T-helper 2 cell (primary cell): ENCODE measurements at regions not wholly inside any gene's neighbourhood (a gene's known extent, or its start where the extent isn't known, plus 50 kb on each side); places are given as distances from the start of the nearest gene placed in this dataset.
"Not testable (repeated sequence)": the region's sequence is repeated elsewhere in the genome, so short reads cannot be mapped to it uniquely, and the experiment has no call there.

Source experiments
- DNase-seq, 5 experiments: peaks; one replicate each; pipeline versions ENCODE4 v3.0.0 to v3.0.0-alpha.2; 2012 to 2022

DNA sequence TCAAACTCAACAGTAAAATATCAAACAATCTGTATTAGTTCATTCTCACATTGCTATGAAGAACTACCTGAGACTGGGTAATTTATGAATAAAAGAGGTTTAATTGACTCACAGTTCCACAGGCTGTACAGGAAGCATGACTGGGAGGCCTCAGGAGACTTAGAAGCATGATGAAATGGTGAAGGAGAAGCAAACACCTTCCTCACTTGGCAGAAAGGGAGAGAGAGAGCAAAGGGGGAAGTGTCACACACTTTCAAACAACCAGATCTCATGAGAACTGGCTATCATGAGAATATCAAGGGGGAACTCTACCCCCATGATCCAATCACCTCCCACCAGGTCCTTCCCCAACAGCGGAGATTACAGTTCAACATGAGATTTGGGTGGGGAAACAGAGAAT lies 198.5 kb upstream of the CRIM1 start:
- not testable (repeated sequence) for DNase-seq

DNA sequence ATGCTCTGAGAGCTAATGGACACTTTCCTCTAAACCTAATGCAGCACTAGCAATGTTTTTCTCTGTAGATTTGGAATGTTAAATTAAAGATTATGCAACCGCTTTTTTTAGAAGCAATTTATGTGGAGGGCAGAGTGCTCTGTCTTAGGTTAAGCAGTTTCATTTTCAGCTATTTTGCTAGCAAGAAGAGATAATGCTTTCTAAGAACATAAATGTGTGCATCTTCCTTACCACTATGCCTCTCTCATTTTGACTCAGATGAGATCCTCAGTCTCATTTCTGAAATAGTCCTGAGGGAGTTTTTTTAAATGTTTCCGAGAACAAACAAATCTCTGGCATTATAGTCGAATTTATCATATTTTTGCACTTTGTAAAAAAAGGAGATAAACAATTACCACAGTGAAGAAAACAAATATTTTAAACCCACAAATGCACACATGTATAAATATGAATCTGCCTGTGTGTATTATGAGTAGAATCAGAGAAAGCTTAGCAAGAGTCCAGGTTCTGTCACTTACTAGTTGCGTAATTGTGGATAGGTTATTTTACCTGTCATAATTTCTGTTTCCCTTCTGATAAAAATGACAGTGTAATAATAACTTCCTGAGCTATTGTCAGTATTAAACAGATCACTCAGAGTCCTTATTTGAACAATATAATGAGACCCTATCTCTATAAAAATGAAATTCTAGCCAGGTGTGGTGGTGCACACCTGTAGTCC lies 207.7 kb upstream of the CRIM1 start:
- DNase-seq: peak in 1 of 5 experiments; percentile 77

DNA sequence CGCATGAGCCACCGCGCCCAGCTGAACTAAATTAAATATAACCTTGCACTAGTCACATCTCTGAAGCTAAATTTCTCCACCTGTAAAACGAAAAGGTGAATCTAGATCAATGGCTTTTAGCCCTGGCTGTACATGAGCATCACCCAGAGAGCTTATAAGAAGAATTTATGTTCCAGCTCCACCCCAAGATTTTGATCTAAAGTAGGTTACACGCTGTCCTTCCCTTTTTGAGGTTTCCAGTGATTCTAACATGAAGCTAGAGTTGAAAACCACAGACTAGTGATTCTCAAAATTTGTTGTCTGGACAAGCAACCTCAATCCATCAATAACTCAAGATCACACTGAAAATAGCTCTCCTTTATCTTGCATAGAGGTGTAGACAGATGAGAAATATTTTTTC lies 208.8 kb upstream of the CRIM1 start:
- peak in 1 of 5 experiments; percentile 27 for DNase-seq

DNA sequence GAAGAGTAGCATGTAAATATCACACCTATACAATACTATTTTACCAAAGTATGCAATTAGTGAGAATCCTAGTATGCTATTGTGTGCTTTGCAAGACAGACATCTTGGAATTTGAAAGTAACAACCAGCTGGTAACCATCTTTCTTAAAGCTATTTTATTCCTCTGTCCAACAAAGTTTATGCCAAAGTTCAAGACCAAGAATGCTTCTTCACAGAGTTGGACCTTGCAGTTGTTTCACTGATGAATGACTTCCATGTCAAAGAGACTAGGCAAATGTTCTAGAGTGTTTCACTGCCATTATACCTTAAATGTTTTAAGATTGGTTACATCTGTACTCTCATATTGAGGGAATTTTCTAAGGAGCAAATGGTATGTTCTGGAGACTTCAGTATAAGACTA lies 215.2 kb upstream of the CRIM1 start:
- no peak for DNase-seq

DNA sequence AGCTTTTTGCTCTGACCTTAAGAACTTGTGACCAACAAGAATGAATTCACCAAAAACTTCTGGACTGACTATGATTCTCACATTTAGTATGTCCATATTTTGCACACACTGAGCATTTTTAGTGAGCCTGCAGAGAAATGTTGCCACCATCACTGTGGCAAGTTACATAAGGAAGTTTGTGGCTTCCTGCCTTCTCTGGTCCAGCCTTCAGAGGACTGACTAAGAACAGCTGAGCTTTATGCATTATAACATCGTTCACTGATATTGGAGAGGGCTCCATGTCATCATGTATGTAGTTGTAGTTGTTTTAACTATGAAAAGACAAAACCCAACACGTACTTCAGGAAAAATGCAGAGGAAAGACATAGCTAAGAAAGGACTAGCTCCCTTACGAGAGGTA lies 218.0 kb upstream of the CRIM1 start:
- peak in 1 of 5 experiments; percentile 12 for DNase-seq

DNA sequence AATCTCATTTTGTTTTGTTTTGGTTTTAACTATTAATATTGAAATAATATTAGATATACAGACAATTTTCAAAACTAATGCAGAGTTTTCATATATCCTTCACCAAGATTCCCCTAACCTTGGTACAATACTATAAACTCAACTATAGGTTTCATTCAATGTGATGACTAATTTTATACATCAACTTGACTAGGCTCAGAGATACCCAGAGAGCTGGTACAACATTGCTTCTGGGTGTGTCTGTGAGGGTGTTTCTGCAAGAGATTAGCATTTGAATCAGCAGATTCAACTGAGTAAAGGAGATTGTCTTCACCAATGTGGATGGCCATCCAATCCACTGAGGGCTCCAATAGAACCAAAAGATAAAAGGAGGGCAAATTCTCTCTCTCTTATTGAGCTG lies 221.3 kb upstream of the CRIM1 start:
- DNase-seq: no peak

DNA sequence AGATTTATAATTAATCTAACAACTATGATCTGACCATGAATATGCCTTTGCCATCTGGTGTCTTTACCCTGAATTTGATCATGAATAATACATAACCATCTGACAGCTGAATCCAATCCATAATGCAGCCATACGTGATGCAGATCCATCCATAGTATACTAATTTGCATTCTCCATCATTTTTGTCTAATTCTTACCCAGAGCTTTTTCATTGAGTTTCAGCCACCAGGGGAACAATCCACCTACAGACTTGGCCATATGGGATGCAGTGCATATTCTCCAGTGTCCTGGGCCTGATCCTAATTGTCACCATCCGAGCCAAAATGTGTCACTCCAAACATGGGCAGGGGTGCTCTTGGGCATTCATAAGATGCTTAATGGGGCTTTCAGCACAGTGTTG lies 227.2 kb upstream of the CRIM1 start:
- DNase-seq: no peak

DNA sequence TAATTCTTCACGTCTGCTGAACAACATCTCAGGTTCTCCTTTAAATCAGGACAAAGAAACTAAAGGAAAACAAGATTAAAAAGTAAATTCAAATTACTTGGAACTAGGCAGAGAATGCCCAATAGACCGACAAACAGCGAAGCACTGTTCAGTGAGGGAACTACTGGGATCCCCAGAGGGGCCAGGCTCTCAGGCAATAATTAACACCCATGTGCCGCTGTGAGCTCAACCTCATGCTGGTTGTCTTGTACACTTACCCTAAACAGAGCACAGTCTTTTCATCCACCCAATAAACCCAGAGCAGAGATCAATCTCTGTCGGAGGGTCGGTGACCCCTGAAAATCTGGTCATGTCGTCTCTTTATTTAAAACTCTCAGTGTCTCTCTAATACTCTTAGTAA lies 229.9 kb upstream of the CRIM1 start:
- no peak for DNase-seq

DNA sequence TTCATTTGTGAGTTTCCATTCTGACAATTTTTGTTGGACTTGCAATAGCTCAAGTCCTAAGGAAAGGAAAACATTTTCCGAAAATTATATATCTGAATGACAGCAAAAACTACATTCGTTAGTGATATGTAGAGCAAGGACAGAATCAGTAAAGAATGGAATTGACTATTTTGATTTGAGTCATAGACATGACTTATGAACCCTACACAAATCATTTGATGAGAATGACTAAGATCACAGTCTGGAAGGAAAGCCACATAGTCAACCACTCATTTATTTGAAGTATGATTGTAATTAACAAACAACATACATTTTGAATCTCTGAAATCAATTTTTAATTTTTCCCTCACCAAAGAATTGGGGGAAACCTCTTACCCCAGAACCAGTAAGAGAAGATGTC lies 231.6 kb upstream of the CRIM1 start:
- peak in 1 of 5 experiments; percentile 5 for DNase-seq

DNA sequence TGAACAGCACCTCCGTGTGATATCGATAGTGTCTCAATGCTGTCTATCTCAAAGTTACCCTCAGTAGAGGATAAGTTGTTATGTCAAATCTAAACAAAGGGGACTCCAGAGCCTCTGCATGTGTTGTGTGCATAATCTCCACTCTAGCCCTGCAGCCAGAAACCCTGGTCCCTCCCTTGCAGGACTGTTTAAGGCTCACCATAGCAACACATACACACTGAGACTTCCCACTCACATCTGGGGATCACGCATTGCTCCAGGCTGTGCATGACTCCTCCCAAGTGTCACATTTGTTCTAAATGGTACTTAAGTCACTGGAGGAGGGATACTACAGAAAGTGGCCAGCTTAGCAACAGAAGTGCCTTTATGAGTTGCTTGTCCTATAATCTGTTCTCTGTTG lies 258.6 kb upstream of the CRIM1 start:
- no peak for DNase-seq

DNA sequence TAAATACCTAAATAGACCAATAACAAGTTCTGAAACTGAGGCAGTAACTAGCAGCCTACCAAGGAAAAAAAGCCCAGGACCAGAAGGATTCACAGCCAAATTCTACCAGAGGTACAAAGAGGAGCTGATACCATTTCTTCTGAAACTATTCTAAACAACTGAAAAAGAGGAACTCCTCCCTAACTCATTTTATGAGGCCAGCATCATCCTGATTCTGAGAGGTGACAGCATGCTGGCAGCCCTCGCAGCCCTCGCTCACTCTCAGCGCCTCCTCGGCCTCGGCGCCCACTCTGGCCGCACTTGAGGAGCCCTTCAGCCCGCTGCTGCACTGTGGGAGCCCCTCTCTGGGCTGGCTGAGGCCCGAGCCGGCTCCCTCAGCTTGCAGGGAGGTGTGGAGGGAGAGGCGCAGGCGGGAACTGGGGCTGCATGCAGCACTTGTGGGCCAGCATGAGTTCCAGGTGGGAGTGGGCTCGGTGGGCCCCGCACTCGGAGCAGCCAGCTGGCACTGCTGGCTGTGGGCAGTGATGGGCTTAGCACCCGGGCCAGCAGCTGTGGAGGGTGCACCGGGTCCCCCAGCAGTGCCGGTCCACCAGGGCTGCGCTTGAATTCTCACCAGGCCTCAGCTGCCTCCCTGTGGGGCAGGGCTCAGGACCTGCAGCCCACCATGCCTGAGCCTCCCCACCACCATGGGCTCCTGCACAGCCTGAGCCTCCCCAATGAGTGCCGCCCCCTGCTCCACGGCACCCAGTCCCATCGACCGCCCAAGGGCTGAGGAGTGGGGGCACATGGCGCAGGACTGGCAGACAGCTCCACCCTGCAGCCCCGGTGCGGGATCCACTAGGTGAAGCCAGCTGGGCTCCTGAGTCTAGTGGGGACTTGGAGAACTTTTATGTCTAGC lies 263.5 kb upstream of the CRIM1 start:
- peak in 1 of 5 experiments; percentile 7 for DNase-seq

DNA sequence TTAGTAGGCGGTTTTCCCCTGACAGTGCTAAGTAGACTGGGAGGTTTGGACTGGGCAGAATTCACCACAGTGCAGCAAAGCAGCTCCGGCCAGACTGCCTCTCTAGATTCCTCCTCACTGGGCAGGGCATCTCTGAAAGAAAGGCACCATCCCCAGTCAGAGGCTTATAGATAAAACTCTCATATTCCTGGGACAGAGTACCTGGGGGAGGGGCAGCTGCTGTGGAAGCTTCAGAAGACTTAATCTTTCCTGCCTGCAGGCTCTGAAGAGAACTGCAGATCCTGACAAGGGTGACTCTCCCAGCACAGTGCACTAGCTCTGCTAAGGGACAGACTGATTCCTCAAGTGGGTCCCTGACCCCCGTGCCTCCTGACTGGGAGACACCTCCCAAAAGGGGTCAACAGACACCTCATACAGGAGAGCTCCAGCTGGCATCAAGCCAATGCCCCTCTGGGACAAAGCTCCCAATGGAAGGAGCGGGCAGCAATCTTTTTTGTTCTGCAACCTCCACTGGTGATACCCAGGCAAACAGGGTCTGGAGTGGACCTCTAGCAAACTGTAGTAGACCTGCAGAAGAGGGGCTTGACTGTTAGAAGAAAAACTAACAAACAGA lies 266.8 kb upstream of the CRIM1 start:
- DNase-seq: no peak

DNA sequence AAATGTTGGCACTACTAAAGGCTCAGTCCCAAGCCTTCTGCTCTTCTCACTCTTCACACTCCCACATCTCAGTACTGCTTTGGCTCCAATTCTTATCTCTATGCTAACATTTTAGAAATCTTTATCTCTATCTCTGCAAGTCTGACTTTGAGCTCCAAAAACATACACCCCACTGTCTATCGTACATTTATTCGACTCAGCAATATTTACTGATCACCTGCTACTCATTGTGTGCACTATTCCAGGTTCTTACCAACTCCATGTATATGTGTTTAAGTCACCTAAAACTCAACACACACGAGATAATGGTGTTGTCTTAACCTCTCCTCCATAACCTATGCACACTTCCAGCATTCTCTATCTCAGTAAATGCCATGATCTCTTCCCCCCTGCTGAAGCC lies 268.2 kb upstream of the CRIM1 start:
- DNase-seq: no peak

DNA sequence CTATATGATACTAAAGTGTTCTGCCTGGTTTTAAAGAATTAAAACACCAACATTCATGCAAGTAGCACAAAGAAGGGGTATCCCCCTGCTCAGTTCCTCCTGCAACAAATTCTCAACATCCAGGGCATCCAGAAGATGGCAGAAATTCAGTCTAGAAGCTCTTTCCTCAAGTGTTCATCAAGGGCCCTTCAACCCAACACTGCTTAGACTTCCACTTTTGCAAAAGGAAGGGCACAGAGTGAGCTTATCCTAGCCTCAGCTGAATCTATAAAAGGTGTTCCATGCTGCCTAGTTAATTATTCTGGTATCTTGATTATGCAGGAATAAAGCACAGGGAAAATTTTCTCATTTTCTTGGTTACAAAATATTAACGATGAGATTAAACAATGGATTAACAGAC lies 275.8 kb upstream of the CRIM1 start:
- DNase-seq: no peak

DNA sequence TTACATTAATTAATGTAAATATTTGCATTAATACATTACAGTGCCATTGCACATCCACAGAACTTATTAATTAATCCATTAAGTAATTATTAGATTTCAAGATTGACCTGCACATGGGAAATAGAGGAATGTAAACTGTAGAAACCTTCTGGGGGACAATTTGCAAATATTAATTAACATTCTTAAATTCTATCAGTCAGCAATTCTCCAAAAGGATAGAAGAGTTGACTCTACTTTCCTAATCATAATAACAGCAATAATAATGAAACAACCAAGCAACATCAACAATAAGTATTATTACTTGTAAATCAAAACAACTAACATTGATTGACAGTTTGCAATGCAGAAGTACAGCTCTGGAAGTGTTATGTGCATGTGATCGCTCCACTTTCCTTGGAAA lies 281.6 kb upstream of the CRIM1 start:
- no peak for DNase-seq

DNA sequence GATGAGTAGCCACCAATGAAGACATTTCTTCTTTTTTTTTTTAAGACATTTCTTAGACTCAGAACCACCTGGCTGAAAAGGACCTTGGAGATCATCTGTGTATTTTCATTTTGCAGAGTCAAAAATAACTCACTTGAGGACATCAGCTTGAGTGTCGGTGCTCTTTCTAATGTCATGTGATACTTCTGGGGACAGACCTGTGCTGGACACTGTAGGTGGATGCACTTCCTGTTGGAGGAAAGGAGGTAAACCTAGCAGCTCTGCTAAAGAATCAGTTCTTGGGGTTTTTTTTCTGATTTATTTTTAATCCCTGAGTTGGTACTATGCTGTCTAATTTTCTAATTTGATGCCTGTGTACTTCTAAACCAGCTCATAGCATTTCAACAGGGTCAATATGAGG lies 283.9 kb upstream of the CRIM1 start:
- no peak for DNase-seq

DNA sequence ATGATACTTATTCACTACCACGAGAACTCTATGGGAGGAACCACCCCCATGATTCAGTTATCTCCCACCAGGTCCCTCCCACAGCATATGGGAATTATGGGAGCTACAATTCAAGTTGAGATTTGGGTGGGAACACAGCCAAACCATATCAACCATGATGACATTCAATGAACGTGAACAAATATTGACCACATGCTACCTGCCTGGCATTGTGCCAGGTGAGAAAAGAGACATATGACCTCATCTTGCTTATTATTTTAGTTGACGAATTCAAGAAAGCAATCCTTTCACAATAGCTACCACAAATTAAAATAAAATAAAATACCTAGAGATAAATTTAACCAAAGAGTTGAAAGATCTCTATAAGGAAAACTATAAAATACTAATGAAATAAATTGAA lies 286.5 kb upstream of the CRIM1 start:
- DNase-seq: no peak

DNA sequence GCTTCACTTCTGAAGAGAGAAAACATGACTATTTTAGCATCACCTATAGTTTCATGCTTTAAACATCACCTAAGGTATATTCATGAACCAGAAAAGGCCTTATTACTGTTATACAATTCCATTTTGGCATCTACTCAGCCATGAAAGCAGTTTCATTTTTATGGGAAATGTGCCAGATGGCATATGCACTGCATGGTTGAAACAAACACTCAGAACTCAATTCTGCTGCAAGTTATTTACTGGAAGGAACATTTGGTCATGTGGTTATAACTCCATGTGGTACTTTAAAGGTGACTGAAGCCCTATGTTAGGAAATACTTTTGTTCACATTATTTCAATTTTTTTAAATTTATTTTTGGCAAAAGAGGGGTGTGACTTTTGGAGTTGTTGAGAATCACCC lies 287.5 kb upstream of the CRIM1 start:
- no peak for DNase-seq

DNA sequence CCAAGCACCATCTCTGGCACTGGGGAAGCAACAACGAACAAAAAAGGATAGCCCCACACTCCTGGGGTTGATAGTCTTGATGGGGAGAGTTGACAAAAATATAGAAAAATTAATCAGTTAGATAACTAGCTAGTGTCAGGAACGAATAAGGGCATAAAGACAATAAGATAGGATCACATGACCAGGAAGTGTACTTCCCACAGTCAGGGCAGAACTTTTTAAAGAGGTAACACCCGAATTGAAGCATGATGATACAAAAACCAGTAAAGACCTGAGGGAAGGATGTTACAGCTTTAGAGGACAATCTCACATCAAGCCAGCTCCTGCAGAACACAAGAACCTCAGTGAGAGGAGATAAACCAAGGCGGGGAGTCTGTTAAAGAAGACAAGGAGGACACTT lies 295.4 kb upstream of the CRIM1 start:
- no peak for DNase-seq

DNA sequence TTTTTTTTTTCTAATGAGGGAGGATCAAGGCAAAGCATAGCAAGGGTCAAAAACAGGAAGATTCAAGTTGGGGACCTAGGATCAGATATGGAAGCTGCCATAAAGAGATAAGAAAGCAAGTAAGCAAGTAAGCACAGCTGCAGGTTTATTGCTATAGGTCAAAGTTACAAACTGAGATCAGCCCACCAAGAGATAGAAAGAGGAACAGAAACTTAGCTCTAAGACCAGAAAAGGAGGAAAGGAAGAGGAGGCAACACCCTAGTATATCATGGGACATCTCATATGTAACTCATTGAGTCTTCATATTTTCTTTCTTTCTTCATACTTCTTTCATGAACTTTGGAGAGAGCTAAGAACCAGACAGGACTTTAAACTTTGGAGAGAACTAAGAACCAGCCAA lies 295.9 kb upstream of the CRIM1 start:
- DNase-seq: no peak

DNA sequence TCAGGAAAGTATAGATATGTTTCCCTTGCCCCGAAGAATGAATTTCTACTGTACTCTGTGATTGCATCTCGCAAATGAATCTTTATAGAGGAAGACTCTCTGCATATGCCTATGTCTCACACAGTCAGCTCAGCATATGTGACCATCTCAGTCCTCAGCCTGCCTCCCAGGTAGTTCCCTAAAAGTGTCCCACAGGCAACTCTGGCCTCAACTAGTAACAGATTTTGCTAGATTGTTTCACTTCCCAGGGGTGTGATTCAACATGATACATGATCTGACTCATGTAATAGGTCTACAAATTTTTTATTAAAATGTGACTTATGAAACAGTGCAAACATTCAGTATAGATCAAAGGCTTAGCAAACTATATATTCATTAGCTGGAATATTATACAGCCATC lies 296.6 kb upstream of the CRIM1 start:
- no peak for DNase-seq

DNA sequence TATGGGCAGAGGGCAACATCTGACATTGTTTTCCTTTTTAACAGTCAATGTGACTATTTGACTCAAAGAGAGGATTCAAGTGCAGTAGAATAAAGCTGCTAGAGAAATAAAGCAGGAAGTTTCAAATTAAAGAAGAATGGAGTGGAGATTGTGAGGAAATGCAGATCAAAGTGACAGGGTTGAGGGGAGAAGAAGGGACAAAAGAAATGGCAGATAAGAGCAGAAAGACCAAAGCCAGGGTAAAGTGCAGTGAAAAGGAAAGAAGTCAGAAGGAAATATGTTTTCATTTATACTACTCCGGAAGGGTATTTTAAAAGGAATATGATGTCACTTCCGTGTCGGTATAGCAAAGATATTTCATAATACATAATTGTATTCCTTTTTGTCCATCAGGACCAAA lies 297.5 kb upstream of the CRIM1 start:
- no peak for DNase-seq

DNA sequence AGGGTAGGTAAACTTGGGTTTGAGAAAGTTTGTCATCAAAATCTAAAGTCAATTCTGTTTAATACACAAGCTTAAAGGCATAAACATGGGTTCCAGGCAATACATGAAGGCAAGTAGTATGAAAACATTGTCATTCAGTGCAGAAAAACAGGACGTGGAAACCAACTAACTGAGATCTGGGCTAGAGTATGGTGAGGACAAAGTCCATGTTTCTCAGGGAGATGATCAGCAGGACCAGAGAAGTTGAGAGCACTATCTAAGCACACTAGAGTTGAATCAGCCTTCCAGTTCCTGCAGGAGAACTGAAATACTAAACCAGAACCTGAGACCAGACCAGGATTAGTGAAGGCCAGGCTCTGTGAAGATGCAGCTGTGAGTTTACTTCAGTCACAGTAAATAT lies 302.8 kb upstream of the CRIM1 start:
- DNase-seq: no peak

DNA sequence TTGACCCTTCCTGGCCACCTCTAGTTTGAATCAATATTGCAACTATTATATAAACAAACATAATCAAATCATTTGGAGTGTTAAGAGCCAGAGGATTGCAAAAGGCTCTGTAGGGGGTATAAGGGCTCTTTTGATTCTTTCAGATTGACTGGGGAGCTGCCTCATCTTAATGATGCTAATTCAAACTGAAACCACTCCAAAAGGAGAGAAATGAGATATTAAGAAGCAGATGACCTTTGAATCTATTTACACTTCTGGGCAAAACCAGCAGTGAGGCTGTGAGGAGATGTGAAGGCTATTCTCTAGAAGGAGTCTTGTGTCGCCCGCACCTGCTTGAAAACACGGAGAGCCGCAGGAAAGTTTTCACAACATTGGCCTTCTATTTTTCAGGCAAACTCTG lies 311.2 kb upstream of the CRIM1 start:
- DNase-seq: no peak
